Peyer's patch (tissue), 4 donors: ENCODE measurements at regions not wholly inside any gene's neighbourhood (a gene's known extent, or its start where the extent isn't known, plus 50 kb on each side); places are given as distances from the start of the nearest gene placed in this dataset.

ENCODE experiments used
- CTCF ChIP-seq, 6 experiments: fragments of 450-650 bp in 4 of 6; fragments of 200-600 bp in 2 of 6; sonication (generic) in 1 of 6; IDR thresholded peaks; one replicate each; pipeline ENCODE4 v1.5.1; 2017 to 2019; ENCODE audit warnings: antibody characterized with exemption in 6 of 6, mild to moderate bottlenecking in 3 of 6, moderate library complexity in 1 of 6
- POLR2A ChIP-seq, 2 donors: fragments of 450-650 bp; IDR thresholded peaks; one replicate each; pipeline ENCODE4 v1.5.1; 2017; ENCODE audit warnings: antibody characterized with exemption in 2 of 2, mild to moderate bottlenecking in 2 of 2, moderate library complexity in 2 of 2

GRCh38 chr22:34294986-34295385 is 374.7 kb upstream of the LARGE1 start:
- TF ChIP-seq POLR2A (IDR thresholded peaks at IDR 0.05) (no peak), CTCF (IDR thresholded peaks at IDR 0.05) (no peak)
